Epithelial cell of esophagus (primary cell): ENCODE measurements at regions not wholly inside any gene's neighbourhood (a gene's known extent, or its start where the extent isn't known, plus 50 kb on each side); places are given as distances from the start of the nearest gene placed in this dataset.

ENCODE experiments used
- DNase-seq: peaks from one replicate; pipeline ENCODE4 v3.0.0; 2010; ENCODE audit warnings: low read depth
- H3K4me3 ChIP-seq: 2 replicates; pipeline ENCODE4 v1.5.1; 2011; ENCODE audit warnings: mild to moderate bottlenecking, low read length, control low read depth
- CTCF ChIP-seq: IDR thresholded peaks from 2 replicates; pipeline ENCODE4 v1.5.1; 2011; ENCODE audit warnings: low read depth, mild to moderate bottlenecking, low read length, control low read depth, inconsistent platforms; ENCODE audit not compliant: insufficient read depth; ENCODE audit errors: missing control alignments

GRCh38 chr12:76688631-76689030, 75.3 kb upstream of the ZDHHC17 start:
- no peak overlapping the region for H3K4me3 ChIP-seq
- no peak for DNase-seq
- TF ChIP-seq CTCF: no peak

- no peak for TF ChIP-seq CTCF
- H3K4me3 ChIP-seq: no peak overlapping the region
- no peak for DNase-seq
These were observed 72.8 kb upstream of the ZDHHC17 start for GRCh38 chr12:76690921-76691700.

GRCh38 chr12:76692846-76693245, 71.1 kb upstream of the ZDHHC17 start:
- no peak for TF ChIP-seq CTCF
- no peak overlapping the region for H3K4me3 ChIP-seq
- no peak for DNase-seq

DNA sequence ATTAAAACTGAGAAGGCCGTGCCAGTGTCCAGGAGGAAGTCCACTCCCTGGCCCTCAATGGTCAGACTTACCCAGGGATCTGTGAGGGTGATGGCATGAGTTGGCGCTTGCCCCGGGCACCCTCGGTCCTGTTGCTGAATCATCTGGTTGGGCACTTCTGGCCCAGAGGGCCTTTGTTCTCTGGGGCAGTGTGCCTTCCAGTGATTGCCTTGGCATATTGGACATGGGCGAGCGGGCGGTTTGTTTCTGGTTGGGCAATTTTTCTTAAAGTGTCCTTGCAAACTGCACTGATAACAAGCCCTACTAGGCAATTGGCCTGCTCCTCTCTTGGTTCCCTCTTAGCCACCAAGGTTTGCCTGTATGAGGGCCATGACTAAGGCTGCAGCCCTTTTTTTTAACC, 69.5 kb upstream of the ZDHHC17 start:
- H3K4me3 ChIP-seq: no peak overlapping the region
- DNase-seq: no peak
- TF ChIP-seq CTCF: no peak

DNA sequence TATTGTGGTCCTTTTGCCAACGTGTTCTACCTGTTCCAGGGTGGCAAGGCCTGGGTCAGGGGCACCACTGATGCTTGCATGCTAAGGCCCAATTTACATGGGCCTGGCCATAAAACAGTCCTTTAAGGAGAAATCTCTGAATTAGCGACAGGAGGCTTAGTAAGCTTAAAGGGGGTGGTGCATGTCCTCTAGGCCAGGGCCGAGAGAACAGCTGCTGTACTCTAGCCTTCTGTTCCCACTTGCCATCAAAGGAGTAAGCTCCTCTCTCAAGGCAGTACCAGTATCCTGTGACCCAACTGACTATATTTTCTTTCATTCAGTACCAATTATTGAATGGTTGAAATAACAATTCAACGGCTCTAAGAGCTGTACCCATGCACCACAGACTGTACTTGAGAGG, 67.7 kb upstream of the ZDHHC17 start:
- TF ChIP-seq CTCF: no peak
- DNase-seq: no peak
- H3K4me3 ChIP-seq: no peak overlapping the region

DNA sequence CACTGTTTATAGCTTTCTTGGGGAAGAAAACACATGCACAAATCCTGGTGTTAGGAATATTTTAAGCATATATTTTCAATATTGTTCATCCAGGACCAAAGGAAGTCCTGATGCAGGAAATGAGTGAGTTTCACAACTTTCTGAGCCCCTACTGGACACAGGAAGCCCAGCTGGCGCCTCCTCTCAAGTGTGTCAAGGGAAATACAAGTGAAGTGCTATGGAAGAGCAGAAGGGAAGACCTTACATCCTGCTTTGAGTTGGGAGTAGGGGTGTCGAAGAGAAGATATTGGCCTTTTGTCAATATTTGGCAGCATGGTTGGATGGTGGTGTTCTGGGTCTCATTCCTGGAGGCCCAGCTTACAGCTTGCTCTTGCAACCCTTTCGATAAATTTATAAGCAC, 66.1 kb upstream of the ZDHHC17 start:
- no peak for TF ChIP-seq CTCF
- DNase-seq: no peak
- no peak overlapping the region for H3K4me3 ChIP-seq

DNA sequence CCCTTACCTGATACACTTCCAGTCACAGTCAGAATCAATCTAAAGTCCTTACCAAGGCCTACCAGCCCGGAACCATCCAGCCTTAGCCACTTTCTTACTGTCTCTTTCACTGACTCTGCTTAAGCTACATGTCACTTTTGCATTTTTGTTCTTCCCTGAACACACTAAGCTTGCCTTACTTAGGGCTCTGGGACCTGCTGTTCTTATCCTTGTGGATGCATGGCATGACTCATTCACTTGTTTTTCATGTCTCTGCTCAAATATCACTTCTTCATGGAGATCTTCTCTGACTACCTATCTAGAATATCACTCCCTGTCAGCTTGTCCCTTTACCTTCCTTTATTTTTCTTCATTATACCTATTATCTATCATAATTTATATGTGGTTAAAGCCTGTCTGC, 65.6 kb upstream of the ZDHHC17 start:
- TF ChIP-seq CTCF: no peak
- H3K4me3 ChIP-seq: no peak overlapping the region
- DNase-seq: peak; percentile 38
